ENCODE measurements at regions not wholly inside any gene's neighbourhood (a gene's known extent, or its start where the extent isn't known, plus 50 kb on each side); places are given as distances from the start of the nearest gene placed in this dataset.
"Not testable (repeated sequence)": the region's sequence is repeated elsewhere in the genome, so short reads cannot be mapped to it uniquely, and the experiment has no call there.

- Histone ChIP-seq H3K36me3 (ENCODE audit: control insufficient read depth in 3 of 3, insufficient read depth in 3 of 3, low read length in 3 of 3) (no peaks in the 10 kb centered on the region), H3K9me3 (ENCODE audit: control insufficient read depth in 3 of 3, low read length in 3 of 3) (no peaks in the 10 kb centered on the region), H3K27me3 (ENCODE audit: control insufficient read depth in 3 of 3, insufficient read depth in 3 of 3, low read length in 3 of 3) (no peaks in the 10 kb centered on the region), H3K4me1 (ENCODE audit: control insufficient read depth in 3 of 3, insufficient read depth in 3 of 3, low read length in 3 of 3) (no peaks in the 10 kb centered on the region), H3K9ac (ENCODE audit: low read depth in 1 of 3, low read length in 3 of 3) (no peak overlapping the region), H3K4me3 (ENCODE audit: low read length in 3 of 3) (no peak overlapping the region), H3K27ac (ENCODE audit: low read depth, low read length) (no peak overlapping the region)
Observed at GRCh38 chr20:4320291-4320690, 71.2 kb upstream of the ADRA1D start.

GRCh38 chr20:4318891-4319290, 69.8 kb upstream of the ADRA1D start:
- no peaks in the 10 kb centered on the region for H3K36me3 ChIP-seq (ENCODE audit: control insufficient read depth in 3 of 3, insufficient read depth in 3 of 3, low read length in 3 of 3)
- no peaks in the 10 kb centered on the region for H3K27me3 ChIP-seq (ENCODE audit: control insufficient read depth in 3 of 3, insufficient read depth in 3 of 3, low read length in 3 of 3)
- H3K9me3 ChIP-seq (ENCODE audit: control insufficient read depth in 3 of 3, low read length in 3 of 3), result no peaks in the 10 kb centered on the region
- H3K27ac ChIP-seq (ENCODE audit: low read depth, low read length), result no peak overlapping the region
- no peaks in the 10 kb centered on the region for H3K4me1 ChIP-seq (ENCODE audit: control insufficient read depth in 3 of 3, insufficient read depth in 3 of 3, low read length in 3 of 3)
- no peak overlapping the region for H3K4me3 ChIP-seq (ENCODE audit: low read length in 3 of 3)
- no peak overlapping the region for H3K9ac ChIP-seq (ENCODE audit: low read depth in 1 of 3, low read length in 3 of 3)

- not testable (repeated sequence) for H3K9me3 ChIP-seq (ENCODE audit: control insufficient read depth in 3 of 3, low read length in 3 of 3); H3K4me3 ChIP-seq (ENCODE audit: low read length in 3 of 3); H3K27me3 ChIP-seq (ENCODE audit: control insufficient read depth in 3 of 3, insufficient read depth in 3 of 3, low read length in 3 of 3); H3K9ac ChIP-seq (ENCODE audit: low read depth in 1 of 3, low read length in 3 of 3); H3K27ac ChIP-seq (ENCODE audit: low read depth, low read length); H3K4me1 ChIP-seq (ENCODE audit: control insufficient read depth in 3 of 3, insufficient read depth in 3 of 3, low read length in 3 of 3); H3K36me3 ChIP-seq (ENCODE audit: control insufficient read depth in 3 of 3, insufficient read depth in 3 of 3, low read length in 3 of 3)
Observed at GRCh38 chr20:4310616-4311015, 61.5 kb upstream of the ADRA1D start.

- no peaks in the 10 kb centered on the region for H3K27me3 ChIP-seq (ENCODE audit: control insufficient read depth in 3 of 3, insufficient read depth in 3 of 3, low read length in 3 of 3)
- H3K9ac ChIP-seq (ENCODE audit: low read depth in 1 of 3, low read length in 3 of 3), result no peak overlapping the region
- peaks cover 0 to 2% (median 0%) of the 10 kb centered on the region in 3 donors for H3K4me1 ChIP-seq (ENCODE audit: control insufficient read depth in 3 of 3, insufficient read depth in 3 of 3, low read length in 3 of 3)
- no peak overlapping the region for H3K4me3 ChIP-seq (ENCODE audit: low read length in 3 of 3)
- no peaks in the 10 kb centered on the region for H3K36me3 ChIP-seq (ENCODE audit: control insufficient read depth in 3 of 3, insufficient read depth in 3 of 3, low read length in 3 of 3)
- no peak overlapping the region for H3K27ac ChIP-seq (ENCODE audit: low read depth, low read length)
- H3K9me3 ChIP-seq (ENCODE audit: control insufficient read depth in 3 of 3, low read length in 3 of 3), result peaks cover 0 to 3% (median 0%) of the 10 kb centered on the region in 3 donors
Observed at GRCh38 chr20:4306206-4306605, 57.1 kb upstream of the ADRA1D start.

- no peaks in the 10 kb centered on the region for H3K36me3 ChIP-seq (ENCODE audit: control insufficient read depth in 3 of 3, insufficient read depth in 3 of 3, low read length in 3 of 3)
- H3K27me3 ChIP-seq (ENCODE audit: control insufficient read depth in 3 of 3, insufficient read depth in 3 of 3, low read length in 3 of 3), result no peaks in the 10 kb centered on the region
- peaks cover 0 to 2% (median 0%) of the 10 kb centered on the region in 3 donors for H3K4me1 ChIP-seq (ENCODE audit: control insufficient read depth in 3 of 3, insufficient read depth in 3 of 3, low read length in 3 of 3)
- no peaks in the 10 kb centered on the region for H3K9me3 ChIP-seq (ENCODE audit: control insufficient read depth in 3 of 3, low read length in 3 of 3)
- H3K9ac ChIP-seq (ENCODE audit: low read depth in 1 of 3, low read length in 3 of 3), result no peak overlapping the region
- no peak overlapping the region for H3K4me3 ChIP-seq (ENCODE audit: low read length in 3 of 3)
- H3K27ac ChIP-seq (ENCODE audit: low read depth, low read length), result no peak overlapping the region
Observed at GRCh38 chr20:4305091-4305490, 56.0 kb upstream of the ADRA1D start.

- Histone ChIP-seq H3K4me1 (ENCODE audit: control insufficient read depth in 3 of 3, insufficient read depth in 3 of 3, low read length in 3 of 3) (peaks cover 0 to 2% (median 0%) of the 10 kb centered on the region in 3 donors), H3K4me3 (ENCODE audit: low read length in 3 of 3) (no peak overlapping the region), H3K27ac (ENCODE audit: low read depth, low read length) (no peak overlapping the region), H3K9ac (ENCODE audit: low read depth in 1 of 3, low read length in 3 of 3) (no peak overlapping the region), H3K36me3 (ENCODE audit: control insufficient read depth in 3 of 3, insufficient read depth in 3 of 3, low read length in 3 of 3) (no peaks in the 10 kb centered on the region), H3K27me3 (ENCODE audit: control insufficient read depth in 3 of 3, insufficient read depth in 3 of 3, low read length in 3 of 3) (no peaks in the 10 kb centered on the region), H3K9me3 (ENCODE audit: control insufficient read depth in 3 of 3, low read length in 3 of 3) (no peaks in the 10 kb centered on the region)
Observed at GRCh38 chr20:4304601-4305000, 55.5 kb upstream of the ADRA1D start.

- Histone ChIP-seq H3K9ac (ENCODE audit: low read depth in 1 of 3, low read length in 3 of 3) (no peak overlapping the region), H3K27me3 (ENCODE audit: control insufficient read depth in 3 of 3, insufficient read depth in 3 of 3, low read length in 3 of 3) (no peaks in the 10 kb centered on the region), H3K36me3 (ENCODE audit: control insufficient read depth in 3 of 3, insufficient read depth in 3 of 3, low read length in 3 of 3) (no peaks in the 10 kb centered on the region), H3K9me3 (ENCODE audit: control insufficient read depth in 3 of 3, low read length in 3 of 3) (no peaks in the 10 kb centered on the region), H3K4me1 (ENCODE audit: control insufficient read depth in 3 of 3, insufficient read depth in 3 of 3, low read length in 3 of 3) (peaks cover 0 to 2% (median 0%) of the 10 kb centered on the region in 3 donors), H3K27ac (ENCODE audit: low read depth, low read length) (no peak overlapping the region), H3K4me3 (ENCODE audit: low read length in 3 of 3) (no peak overlapping the region)
Observed at GRCh38 chr20:4303136-4303535, 54.0 kb upstream of the ADRA1D start.

GRCh38 chr20:4300921-4301320, 51.8 kb upstream of the ADRA1D start:
- Histone ChIP-seq H3K4me3 (ENCODE audit: low read length in 3 of 3) (no peak overlapping the region), H3K36me3 (ENCODE audit: control insufficient read depth in 3 of 3, insufficient read depth in 3 of 3, low read length in 3 of 3) (no peaks in the 10 kb centered on the region), H3K27me3 (ENCODE audit: control insufficient read depth in 3 of 3, insufficient read depth in 3 of 3, low read length in 3 of 3) (no peaks in the 10 kb centered on the region), H3K9me3 (ENCODE audit: control insufficient read depth in 3 of 3, low read length in 3 of 3) (no peaks in the 10 kb centered on the region), H3K4me1 (ENCODE audit: control insufficient read depth in 3 of 3, insufficient read depth in 3 of 3, low read length in 3 of 3) (peaks cover 0 to 5% (median 4%) of the 10 kb centered on the region in 3 donors), H3K9ac (ENCODE audit: low read depth in 1 of 3, low read length in 3 of 3) (no peak overlapping the region), H3K27ac (ENCODE audit: low read depth, low read length) (no peak overlapping the region)

- Histone ChIP-seq H3K36me3 (ENCODE audit: control insufficient read depth in 3 of 3, insufficient read depth in 3 of 3, low read length in 3 of 3) (no peaks in the 10 kb centered on the region), H3K9me3 (ENCODE audit: control insufficient read depth in 3 of 3, low read length in 3 of 3) (no peaks in the 10 kb centered on the region), H3K27me3 (ENCODE audit: control insufficient read depth in 3 of 3, insufficient read depth in 3 of 3, low read length in 3 of 3) (no peaks in the 10 kb centered on the region), H3K4me3 (ENCODE audit: low read length in 3 of 3) (no peak overlapping the region), H3K27ac (ENCODE audit: low read depth, low read length) (no peak overlapping the region), H3K9ac (ENCODE audit: low read depth in 1 of 3, low read length in 3 of 3) (no peak overlapping the region), H3K4me1 (ENCODE audit: control insufficient read depth in 3 of 3, insufficient read depth in 3 of 3, low read length in 3 of 3) (peaks cover 0 to 5% (median 4%) of the 10 kb centered on the region in 3 donors)
Observed at GRCh38 chr20:4300401-4300800, 51.3 kb upstream of the ADRA1D start.

- Histone ChIP-seq H3K4me3 (ENCODE audit: low read length in 3 of 3) (no peak overlapping the region), H3K27me3 (ENCODE audit: control insufficient read depth in 3 of 3, insufficient read depth in 3 of 3, low read length in 3 of 3) (no peaks in the 10 kb centered on the region), H3K4me1 (ENCODE audit: control insufficient read depth in 3 of 3, insufficient read depth in 3 of 3, low read length in 3 of 3) (peaks cover 0 to 5% (median 3%) of the 10 kb centered on the region in 3 donors), H3K9ac (ENCODE audit: low read depth in 1 of 3, low read length in 3 of 3) (no peak overlapping the region), H3K27ac (ENCODE audit: low read depth, low read length) (no peak overlapping the region), H3K9me3 (ENCODE audit: control insufficient read depth in 3 of 3, low read length in 3 of 3) (no peaks in the 10 kb centered on the region), H3K36me3 (ENCODE audit: control insufficient read depth in 3 of 3, insufficient read depth in 3 of 3, low read length in 3 of 3) (no peaks in the 10 kb centered on the region)
Observed at GRCh38 chr20:4299773-4300172, 50.7 kb upstream of the ADRA1D start.

- no peak overlapping the region for H3K9ac ChIP-seq (ENCODE audit: low read depth in 1 of 3, low read length in 3 of 3)
- H3K27me3 ChIP-seq (ENCODE audit: control insufficient read depth in 3 of 3, insufficient read depth in 3 of 3, low read length in 3 of 3), result no peaks in the 10 kb centered on the region
- H3K4me1 ChIP-seq (ENCODE audit: control insufficient read depth in 3 of 3, insufficient read depth in 3 of 3, low read length in 3 of 3), result peaks cover 0 to 5% (median 3%) of the 10 kb centered on the region in 3 donors
- no peak overlapping the region for H3K4me3 ChIP-seq (ENCODE audit: low read length in 3 of 3)
- H3K9me3 ChIP-seq (ENCODE audit: control insufficient read depth in 3 of 3, low read length in 3 of 3), result no peaks in the 10 kb centered on the region
- no peaks in the 10 kb centered on the region for H3K36me3 ChIP-seq (ENCODE audit: control insufficient read depth in 3 of 3, insufficient read depth in 3 of 3, low read length in 3 of 3)
- no peak overlapping the region for H3K27ac ChIP-seq (ENCODE audit: low read depth, low read length)
Observed at GRCh38 chr20:4299216-4299615, 50.1 kb upstream of the ADRA1D start.
